Pulmonary artery endothelial cell (primary cell): ENCODE measurements at regions not wholly inside any gene's neighbourhood (a gene's known extent, or its start where the extent isn't known, plus 50 kb on each side); places are given as distances from the start of the nearest gene placed in this dataset.

Experiments
- DNase-seq: peaks from one replicate; pipeline ENCODE4 v3.0.0-alpha.2; 2011; ENCODE audit warnings: low read depth, low spot score

DNA sequence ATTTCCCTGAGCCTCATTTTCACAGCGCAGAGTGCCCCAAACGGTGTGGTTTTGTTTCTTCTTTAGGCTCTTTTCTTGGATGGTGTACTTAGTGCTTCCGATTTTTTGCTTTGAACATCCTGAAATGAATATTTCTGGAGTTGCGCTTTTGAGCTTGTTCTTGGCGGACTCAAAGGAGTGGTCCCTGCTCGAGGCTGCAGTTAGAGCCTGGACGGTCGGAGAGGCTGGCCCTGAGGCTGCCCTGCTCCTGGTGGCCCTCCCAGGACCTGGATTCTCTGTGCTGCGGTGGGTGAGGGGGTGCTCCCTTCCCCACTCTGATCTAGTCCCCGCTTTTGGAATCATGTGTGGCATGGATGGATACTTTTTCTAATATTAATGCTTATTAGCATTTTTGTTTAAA is 291.8 kb upstream of the IRX4 start:
- no peak for DNase-seq

DNA sequence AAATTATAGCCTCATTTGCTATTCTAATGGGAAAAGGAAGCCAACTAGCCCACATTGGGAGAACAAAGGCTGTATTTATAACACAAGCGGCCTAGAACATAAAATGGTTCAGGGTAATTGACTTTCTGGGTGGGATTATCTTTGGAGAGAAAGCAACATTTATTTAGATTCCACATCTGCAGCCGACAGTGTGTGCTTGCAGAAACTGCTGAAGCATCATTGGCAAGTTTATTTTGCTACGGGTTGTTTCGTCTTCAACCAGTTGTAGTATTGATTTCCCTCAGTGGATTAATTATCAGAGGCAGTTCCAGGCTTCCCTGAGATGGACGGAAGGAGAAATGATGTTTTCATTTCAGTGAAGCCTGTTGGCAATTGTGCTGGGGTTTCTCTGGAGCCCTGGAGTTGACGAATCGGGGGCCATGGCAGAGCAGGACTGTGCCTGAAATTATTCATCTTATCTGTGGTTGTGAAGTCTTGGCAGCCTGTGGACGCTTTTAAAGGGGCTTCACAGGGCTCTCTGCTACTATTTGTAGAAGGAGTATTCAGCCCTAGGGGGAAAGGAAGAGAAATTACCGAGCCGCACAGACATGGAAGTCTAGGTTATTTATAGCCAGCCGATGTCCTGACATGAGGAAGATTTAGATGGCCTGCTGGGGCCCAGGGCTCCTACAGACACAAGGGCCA is 290.6 kb upstream of the IRX4 start:
- DNase-seq, result no peak

DNA sequence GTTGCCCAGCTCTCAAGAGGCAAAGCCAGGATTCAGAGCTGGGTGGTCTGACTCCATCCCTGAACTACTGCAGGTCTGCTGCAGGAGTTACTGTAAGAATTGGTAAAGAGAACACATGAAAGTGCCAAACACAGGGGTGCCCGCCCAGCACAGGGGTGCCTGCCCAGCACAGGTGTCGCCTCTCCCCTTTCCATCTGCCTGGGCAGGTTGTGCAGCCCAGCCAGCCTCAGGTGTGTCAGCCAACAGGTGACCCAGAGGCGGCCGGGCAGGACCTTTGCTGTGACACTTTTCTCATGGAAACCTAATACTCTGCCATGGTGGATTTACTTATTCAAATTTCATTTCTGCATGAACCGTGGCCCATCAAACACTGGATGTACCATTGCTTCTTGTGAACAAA is 289.7 kb upstream of the IRX4 start:
- DNase-seq, result no peak

DNA sequence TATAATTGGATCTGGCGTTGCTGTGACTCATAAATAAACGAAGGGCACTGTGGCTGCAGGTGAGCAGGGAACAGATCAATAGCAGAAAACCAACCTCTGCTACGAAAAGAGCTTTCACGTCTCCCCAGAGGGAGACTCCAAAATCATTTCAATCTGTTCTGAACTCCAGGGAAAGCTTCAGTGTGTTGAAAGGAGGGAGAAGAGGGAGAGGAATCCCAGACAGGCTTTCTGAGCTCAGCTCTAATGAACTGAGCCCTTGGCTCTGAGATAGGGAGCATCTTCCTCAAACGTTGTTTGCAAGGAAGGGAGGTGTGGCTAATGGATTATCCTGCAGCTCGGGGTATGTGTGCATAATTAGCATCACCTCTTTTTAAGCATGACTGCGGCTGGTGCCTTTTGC is 288.0 kb upstream of the IRX4 start:
- no peak for DNase-seq

DNA sequence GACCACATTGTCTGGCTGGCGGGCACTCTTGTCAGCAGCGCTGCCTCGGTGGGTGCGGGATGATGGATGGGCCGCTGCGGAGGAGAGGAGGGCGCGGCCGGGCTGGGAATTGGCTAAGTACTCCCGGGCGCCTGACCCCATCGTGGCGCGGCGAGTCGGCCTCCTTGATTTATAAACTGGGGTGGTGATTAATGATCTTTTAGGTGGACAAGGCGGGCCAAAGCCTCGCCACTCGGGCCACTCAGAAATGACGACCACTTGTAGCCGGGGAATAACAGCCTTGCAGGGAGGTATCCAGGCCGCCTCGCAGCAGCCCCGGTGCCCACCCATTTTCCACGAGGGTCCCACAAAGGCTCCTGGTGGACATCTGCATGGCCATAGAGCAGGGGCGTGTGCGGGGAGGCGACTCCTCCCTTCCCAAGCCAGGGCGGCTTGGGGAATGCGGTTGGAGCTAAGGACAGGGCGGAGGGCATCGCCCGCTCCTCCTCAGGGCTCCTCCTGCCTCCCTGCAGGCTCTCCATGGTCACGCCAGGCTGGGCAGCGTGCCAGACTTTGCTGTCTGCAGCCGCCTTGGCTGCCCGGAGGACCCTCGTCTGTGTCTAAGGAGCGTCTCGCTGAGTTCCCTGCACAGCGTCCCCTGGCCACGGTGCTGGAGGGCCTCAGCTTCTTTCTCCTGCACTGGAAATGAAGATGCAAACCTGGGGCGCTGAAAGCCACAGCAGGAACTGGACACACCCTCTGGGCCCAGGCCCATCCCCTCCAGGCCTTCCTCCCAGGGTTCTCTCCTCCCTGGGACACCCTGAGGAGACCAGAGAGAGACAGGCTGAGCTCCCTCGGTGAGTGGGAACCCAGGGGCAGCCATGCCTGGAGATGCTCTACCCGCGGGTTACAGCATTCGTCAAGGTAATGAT is 287.4 kb upstream of the IRX4 start:
- no peak for DNase-seq

DNA sequence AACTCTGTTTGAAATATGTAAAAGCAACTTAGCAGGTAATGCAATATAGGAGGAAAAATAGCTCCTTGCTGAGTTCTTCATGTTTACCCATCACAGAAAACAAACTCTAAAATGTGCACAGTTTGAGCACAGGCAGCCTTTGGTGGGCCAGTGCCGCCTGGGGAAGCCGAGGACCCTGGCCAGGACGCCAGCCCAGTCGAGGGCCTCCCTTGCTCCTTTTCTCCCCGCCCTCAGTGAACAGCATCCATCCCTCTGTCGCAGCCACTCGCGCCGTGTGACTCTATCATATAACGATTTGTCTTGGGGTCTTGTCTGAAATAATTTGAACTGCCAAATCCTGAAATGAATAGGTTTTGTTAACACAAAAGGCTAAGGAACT is 286.7 kb upstream of the IRX4 start:
- DNase-seq, result no peak

DNA sequence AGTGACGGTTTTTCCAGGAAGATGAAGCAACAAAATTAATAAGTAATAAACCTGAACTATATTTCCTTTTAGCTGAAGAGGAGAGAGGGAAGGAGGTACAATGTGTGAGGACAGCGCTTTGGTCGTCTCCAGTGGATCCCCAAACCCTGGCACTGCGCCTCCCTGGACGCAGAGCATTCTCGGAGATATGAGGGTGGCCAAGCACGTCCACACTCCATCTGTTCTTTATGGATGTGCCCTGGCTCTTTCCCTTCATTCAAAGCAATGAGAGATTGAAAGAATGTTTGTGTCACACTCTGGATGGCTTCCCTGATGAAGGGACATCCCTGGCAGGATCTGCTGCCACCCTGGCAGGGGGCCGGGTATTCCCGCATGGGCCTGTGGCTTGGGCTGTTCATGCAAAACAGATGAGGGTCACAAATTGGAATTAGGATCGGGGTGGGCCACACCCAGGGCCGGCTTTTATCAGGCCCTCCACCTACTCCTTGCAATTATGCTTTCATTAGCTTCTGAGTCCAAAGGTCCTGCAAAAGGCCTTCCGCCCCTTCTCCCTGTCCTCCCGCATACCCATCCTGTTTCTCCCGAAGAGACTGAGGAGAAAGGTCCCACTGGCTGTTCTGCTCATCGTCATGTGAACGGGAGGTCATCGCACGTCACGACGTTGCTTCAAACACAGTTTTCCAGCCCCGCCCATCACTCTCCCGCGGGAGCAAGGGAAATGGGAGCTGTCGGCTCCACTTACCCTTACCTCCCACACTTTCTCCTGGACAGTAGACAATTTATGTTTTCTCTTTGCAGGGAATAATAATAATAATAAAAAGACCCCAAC is 286.1 kb upstream of the IRX4 start:
- no peak for DNase-seq

DNA sequence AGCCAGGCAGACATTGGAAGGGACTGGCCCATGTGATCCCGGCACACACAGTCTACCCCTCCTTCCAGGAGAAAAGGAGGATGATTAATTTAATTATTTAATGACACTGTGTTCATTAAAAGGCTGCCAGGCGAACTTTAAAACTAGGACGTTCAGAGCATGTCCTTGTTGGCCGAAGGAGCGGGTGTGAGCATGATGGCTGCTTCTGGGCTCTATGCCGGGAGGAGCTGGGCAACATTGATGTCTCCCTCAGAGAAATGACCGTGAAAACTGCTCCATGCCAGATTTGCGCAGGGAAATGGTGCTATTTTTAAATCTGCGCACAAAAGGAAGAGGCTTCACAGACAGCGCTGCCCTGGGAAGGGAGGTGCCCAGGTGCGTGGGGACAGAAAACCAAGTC is 284.9 kb upstream of the IRX4 start:
- DNase-seq, result no peak

DNA sequence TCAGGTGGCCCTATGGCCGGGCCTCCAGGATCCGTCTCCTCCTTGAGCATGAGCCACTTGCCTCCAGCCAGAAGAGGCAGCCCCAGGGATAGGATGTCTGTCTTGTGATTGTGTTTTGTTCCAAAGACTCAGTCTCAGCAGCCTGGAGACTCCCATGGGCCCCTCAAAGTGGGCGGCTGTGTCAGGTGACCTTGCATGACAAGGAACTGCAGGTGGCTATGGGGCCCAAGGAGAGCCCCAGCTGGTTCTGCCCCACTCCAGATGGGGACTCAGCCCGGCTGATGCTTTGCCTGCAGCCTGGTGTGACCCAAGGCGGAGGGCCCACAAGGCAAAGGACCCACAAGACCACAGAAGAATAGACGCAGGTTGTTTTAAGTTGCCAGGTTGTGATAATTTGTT is 284.3 kb upstream of the IRX4 start:
- DNase-seq, result no peak

DNA sequence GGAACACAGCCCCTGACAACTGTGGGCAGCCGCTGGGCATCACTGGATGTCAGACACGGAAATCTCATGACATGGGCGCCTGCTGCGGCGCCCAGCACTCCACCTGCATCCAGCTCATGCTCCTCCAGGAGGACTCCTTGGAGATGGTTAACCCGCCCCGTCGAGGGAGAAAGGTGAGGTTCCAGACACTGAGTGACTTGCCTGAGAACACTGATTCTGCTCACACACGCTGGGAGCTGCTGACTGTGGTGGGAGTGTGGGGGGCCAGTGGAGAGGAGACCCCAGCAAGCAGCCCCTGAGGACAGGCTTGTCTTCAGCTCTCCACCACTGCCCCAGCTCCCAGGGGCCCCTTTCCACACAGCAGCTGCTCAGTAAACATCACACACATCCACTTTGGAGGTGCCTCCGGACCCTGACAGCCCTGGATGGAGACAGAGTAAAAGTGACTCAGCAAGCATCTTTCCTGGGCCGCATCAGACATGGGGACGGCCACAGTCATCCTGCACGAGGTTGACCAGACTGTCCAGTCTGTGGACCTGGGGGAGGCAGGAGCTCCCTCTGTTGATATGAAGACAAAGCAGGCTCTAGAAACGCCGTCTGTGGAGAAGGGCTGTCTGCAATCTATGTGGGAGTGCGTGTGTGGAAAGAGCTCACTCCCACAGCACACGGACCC is 283.7 kb upstream of the IRX4 start:
- DNase-seq, result no peak

DNA sequence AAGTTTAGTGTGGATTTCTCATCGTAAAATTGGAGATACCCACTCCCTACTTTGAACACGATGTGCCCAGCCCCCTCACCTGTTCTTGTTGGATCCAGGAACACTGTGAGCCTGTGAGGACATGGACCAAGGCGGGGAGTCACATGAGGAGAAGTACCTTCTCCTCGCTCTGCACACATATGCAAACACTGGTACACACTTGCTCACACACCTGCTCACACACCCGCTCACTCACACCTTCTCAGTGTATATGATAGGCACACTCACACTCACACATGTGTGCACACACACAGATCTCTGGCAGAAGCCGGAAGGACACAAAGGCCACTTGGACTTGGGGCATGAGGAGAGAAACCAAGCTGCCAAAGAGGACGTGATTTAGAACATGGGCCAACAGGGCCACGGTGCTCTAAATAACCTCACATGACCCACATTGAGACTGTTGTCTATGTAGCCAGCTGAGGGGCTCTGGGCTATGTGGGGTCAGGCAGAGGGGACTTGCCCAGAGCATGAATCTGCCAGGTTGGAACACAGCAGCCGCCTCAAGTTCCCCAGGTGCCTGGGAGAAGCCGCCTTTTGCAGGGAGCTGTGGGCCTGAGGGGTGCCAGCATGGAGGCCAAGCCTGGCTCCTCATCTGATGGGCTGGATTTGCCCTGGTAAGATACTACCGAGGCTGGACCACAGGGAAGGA is 283.0 kb upstream of the IRX4 start:
- DNase-seq, result no peak

DNA sequence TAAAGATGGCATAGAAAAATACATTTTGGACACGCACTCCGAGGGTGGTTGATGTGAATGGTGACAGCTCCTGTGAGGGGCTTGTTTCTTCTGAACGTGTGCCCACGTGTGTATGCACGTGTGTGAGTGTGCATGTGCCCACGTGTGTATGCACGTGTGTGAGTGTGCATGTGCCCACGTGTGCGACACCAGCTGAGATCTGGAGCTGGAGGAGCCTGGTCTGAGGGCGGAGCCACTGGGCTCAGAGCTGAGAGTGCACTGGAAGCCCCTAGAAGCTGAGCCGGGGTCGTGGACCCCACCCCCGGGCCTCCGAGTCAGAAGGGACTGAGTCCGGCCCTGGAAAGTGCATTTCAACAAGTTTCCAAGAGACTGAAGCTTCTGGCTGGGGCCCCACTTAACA is 282.5 kb upstream of the IRX4 start:
- DNase-seq, result no peak

DNA sequence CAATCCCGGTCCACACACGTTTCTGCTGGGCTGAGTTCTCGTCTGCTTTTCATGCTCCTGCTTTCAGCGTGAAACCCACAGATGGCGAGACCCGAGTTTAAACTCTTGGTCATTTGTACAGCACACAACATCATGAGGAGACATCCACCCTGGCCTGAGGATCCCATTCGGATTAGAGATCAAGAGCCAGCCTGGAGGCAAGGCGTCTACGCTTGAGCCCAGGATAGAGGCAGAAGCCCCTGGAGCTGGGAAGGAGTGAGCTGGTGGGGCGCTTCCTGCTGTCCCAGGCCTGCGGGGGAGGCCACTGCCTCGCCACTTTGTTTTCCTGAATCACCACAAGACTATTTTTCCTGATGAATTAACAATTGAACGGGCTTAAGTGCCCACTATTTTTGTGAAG is 281.9 kb upstream of the IRX4 start:
- DNase-seq, result no peak

DNA sequence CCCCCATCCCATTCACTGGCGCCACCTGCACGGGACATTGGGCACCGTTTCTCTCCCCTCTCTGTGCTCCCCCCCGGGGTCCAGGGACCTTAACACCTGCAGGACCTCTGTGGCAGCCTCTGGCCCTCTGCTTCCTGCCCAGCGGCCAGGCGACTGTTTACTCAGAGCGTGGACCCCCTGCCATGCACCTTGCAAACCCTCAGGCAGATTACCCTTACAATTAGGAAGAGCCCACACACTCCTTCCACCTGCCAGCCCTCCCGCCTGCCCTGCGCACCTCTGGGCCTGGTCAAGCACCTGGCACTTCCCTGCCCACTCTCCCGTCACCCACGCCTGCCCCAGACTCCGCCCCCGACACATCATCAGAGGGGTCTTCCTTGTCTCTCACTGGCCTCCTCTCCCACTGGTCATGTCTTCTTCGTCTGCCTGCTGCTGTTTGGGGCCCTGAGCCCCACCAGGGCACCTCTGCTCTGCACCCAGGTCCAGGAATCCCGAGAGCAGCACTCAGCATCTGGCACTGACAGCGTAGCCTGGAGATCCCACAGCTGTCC is 281.3 kb upstream of the IRX4 start:
- DNase-seq, result no peak

DNA sequence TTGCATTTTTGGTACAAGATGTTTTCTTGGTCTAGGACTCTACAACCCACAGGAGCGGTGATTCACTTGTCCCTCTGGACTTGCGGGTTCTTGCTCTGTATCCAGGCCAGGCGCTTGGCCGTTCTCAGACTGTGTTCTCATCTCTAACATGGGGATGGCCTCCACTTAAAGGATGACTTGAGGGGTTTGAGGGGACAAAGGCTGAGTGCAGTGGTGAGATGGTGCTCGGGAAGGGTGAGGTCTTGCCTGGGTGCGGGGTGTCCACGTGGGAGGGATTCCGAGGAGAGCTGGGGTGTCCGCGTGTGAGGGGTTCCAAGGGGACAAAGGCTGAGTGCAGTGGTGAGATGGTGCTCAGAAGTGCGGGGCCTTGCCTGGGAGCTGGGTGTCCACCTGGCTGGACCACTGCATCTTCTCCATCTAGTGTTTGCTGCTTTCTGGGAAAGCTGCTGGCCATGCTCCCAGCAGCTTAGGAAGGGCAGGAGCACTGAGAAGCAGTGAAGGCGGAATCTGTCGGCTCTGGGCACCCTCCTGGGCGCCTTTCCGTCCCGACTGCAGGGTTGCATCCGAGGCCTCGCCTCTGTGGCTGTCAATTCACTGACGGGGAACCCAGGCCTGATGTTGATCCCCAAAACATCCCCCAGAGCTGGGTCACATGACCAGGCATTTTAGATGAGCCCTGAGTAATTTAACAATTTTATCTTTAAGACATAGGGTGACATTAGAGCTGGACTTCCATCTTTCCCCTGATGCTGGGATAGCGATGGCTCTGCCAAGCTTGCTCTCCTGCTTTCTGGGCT is 280.5 kb upstream of the IRX4 start:
- DNase-seq, result no peak

DNA sequence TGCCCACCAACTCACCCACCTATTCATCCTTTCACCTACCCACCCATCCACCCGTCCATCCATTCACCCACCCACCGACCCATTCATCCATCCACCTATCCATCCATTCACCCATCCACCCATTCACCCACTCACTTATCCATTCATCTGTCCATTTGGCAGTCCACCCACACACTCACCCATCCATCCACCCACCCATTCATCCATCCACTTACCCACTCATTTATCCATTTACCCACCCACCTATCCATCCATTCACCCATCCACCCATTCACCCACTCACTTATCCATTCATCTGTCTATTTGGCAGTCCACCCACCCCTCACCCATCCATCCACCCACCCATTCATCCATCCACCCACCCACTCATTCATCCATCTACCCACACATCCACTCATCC is 278.1 kb upstream of the IRX4 start:
- DNase-seq, result no peak

DNA sequence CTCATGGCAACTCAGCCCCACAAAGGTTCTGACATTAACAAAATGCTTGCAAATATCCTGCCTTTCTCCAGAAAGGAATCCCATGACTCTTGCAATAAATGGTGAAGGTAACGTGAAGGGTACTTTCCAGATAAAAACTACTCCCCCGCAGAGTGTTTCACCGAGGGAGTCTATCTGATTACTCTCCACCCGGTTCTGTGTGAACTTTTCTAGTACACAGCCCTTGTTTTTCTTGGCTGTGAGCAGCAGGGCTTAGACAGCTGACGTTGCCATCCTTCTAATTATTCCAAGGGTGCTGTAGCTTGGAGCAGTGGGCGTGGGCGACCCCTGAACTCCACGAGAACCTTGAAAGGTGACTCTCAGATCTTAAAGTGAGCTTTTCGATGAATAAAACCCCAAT is 276.0 kb upstream of the IRX4 start:
- no peak for DNase-seq

DNA sequence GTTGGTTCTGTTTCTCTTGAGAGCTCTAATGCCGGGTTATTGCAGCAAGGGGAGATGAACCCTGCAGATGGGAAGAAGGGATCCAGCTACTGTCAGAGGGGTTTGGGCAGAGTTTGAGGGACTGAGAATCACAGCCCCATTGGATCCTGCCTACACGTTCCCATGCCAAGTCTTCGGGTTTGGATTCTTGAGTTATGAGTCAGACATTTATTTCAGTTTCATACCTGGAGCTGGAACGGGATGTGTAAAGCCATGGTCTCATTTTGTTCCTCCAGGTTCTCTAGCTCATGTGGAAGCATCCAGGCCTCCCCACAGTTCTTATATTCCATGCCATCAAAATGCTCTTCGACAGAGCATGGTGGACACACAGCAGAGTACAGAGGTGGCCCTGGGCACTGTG is 275.4 kb upstream of the IRX4 start:
- no peak for DNase-seq

DNA sequence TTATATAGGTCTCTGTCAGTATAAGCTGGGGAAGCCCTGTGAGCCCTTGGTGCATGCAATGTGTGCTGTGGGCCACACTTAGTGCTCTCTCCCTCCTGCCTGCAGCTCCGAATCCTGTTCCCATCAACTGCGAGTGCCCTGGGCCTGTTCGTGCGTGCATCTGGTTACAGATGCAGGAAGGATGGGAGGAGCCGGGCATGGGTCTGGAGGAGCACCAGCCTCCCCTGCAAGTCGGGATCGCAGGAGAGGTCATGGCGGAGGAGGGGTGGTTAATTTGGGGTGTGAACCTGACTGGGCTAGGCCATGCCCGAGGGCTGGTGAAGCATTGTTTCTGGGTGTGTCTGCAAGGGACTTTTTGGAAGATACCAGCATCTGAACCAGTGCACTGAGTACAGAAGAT is 274.6 kb upstream of the IRX4 start:
- DNase-seq, result no peak
